ENCODE measurements at regions not wholly inside any gene's neighbourhood (a gene's known extent, or its start where the extent isn't known, plus 50 kb on each side); places are given as distances from the start of the nearest gene placed in this dataset.

- DNase-seq: no peak
Measured at GRCh38 chr7:93015101-93015778, 102.5 kb downstream of the SAMD9 start.

- no peak for DNase-seq
Measured at GRCh38 chr7:93014410-93014809, 103.4 kb downstream of the SAMD9 start.

- no peak for DNase-seq
Measured at GRCh38 chr7:93013446-93014061, 104.2 kb downstream of the SAMD9 start.

GRCh38 chr7:93011351-93012294 is 106.2 kb downstream of the SAMD9 start:
- DNase-seq: no peak

- DNase-seq: no peak
Measured at GRCh38 chr7:93008833-93009232, 108.9 kb downstream of the SAMD9 start.

GRCh38 chr7:93006480-93007095 is 111.2 kb downstream of the SAMD9 start:
- DNase-seq: no peak

- no peak for DNase-seq
Measured at GRCh38 chr7:93004906-93005305, 112.9 kb downstream of the SAMD9 start.

GRCh38 chr7:92997719-92998118 is 120.1 kb downstream of the SAMD9 start:
- no peak for DNase-seq

GRCh38 chr7:92997152-92997551 is 120.6 kb downstream of the SAMD9 start:
- DNase-seq: no peak

GRCh38 chr7:92994901-92995300 is 122.9 kb downstream of the SAMD9 start:
- DNase-seq: no peak

GRCh38 chr7:92992932-92993331 is 124.8 kb downstream of the SAMD9 start:
- DNase-seq: no peak

- DNase-seq: no peak
Measured at GRCh38 chr7:92992483-92992882, 125.3 kb downstream of the SAMD9 start.

- no peak for DNase-seq
Measured at GRCh38 chr7:92991190-92991589, 126.6 kb downstream of the SAMD9 start.

- DNase-seq: no peak
Measured at GRCh38 chr7:92988941-92989545, 128.7 kb downstream of the SAMD9 start.

GRCh38 chr7:92988051-92988450 is 129.7 kb downstream of the SAMD9 start:
- no peak for DNase-seq

- no peak for DNase-seq
Measured at GRCh38 chr7:92987538-92987937, 130.2 kb downstream of the SAMD9 start.

- no peak for DNase-seq
Measured at GRCh38 chr7:92987095-92987494, 130.7 kb downstream of the SAMD9 start.

GRCh38 chr7:92982928-92983327 is 134.9 kb downstream of the SAMD9 start:
- DNase-seq: no peak

GRCh38 chr7:92976931-92977330 is 140.6 kb upstream of the CDK6 start:
- DNase-seq: no peak

- DNase-seq: no peak
Measured at GRCh38 chr7:92973974-92974373, 137.6 kb upstream of the CDK6 start.

- DNase-seq: no peak
Measured at GRCh38 chr7:92973293-92973731, 136.9 kb upstream of the CDK6 start.

GRCh38 chr7:92972441-92972840 is 136.1 kb upstream of the CDK6 start:
- DNase-seq: no peak

GRCh38 chr7:92969061-92969460 is 132.7 kb upstream of the CDK6 start:
- DNase-seq: no peak

Measured in NCI-H510A (cell line).